Endodermal cell (in vitro differentiated cells): ENCODE measurements at regions not wholly inside any gene's neighbourhood (a gene's known extent, or its start where the extent isn't known, plus 50 kb on each side); places are given as distances from the start of the nearest gene placed in this dataset.

Source experiments
- DNase-seq: peaks from one replicate; pipeline ENCODE4 v3.0.0-alpha.2; 2017
- H3K27ac ChIP-seq: 2 replicates; pipeline ENCODE4 v1.5.1; 2013; ENCODE audit warnings: mild to moderate bottlenecking, low read depth, low read length, moderate library complexity
- H3K27me3 ChIP-seq: 2 replicates; pipeline ENCODE4 v1.6.1; 2013; ENCODE audit warnings: mild to moderate bottlenecking, low read length, moderate library complexity; ENCODE audit not compliant: insufficient read depth, control insufficient read depth, poor library complexity, severe bottlenecking
- H3K36me3 ChIP-seq: 2 replicates; pipeline ENCODE4 v1.7.0; 2013; ENCODE audit warnings: mild to moderate bottlenecking, low read length, moderate library complexity; ENCODE audit not compliant: control insufficient read depth, insufficient read depth
- H3K4me1 ChIP-seq: one replicate; pipeline ENCODE4 v1.7.0; 2013; ENCODE audit warnings: low read length; ENCODE audit not compliant: control insufficient read depth, insufficient read depth
- H3K4me3 ChIP-seq: 2 replicates; pipeline ENCODE4 v1.5.1; 2013; ENCODE audit warnings: mild to moderate bottlenecking, low read length, moderate library complexity
- H3K9ac ChIP-seq: 2 replicates; pipeline ENCODE4 v1.6.1; 2013; ENCODE audit warnings: mild to moderate bottlenecking, low read length, moderate library complexity; ENCODE audit not compliant: poor library complexity, severe bottlenecking; ENCODE audit errors: extremely low read depth
- H3K9me3 ChIP-seq: 2 replicates; pipeline ENCODE4 v1.6.1; 2013; ENCODE audit warnings: mild to moderate bottlenecking, low read length, moderate library complexity; ENCODE audit not compliant: control insufficient read depth
- H3K27ac Mint-ChIP-seq: 2 replicates; pipeline ENCODE4 v1.8.0; 2020; ENCODE audit warnings: mixed read lengths
- H3K27me3 Mint-ChIP-seq: 2 replicates; pipeline ENCODE4 v1.8.0; 2021; ENCODE audit warnings: mild to moderate bottlenecking, mixed read lengths; ENCODE audit not compliant: insufficient read depth
- H3K36me3 Mint-ChIP-seq: 2 replicates; pipeline ENCODE4 v1.8.0; 2020; ENCODE audit warnings: low read depth, mixed read lengths
- H3K4me1 Mint-ChIP-seq: 2 replicates; pipeline ENCODE4 v1.8.0; 2020; ENCODE audit warnings: mixed read lengths
- H3K4me3 Mint-ChIP-seq: 2 replicates; pipeline ENCODE4 v1.8.0; 2020; ENCODE audit warnings: mild to moderate bottlenecking, moderate library complexity, mixed read lengths
- H3K9me3 Mint-ChIP-seq: 2 replicates; pipeline ENCODE4 v1.8.0; 2020; ENCODE audit warnings: mild to moderate bottlenecking, mixed read lengths
- CTCF ChIP-seq: fragments of 200-600 bp; sonication (generic); conservative IDR thresholded peaks from 2 replicates; pipeline ENCODE4 v1.5.0; 2021; ENCODE audit warnings: antibody characterized with exemption, mild to moderate bottlenecking
- WGBS, 2 experiments: methylation state at CpG; one replicate each; pipeline versions ENCODE4 v1.1.5 to v1.1.7; 2013; ENCODE audit warnings: missing lambda C conversion rate in 2 of 2, mixed read lengths in 1 of 2; ENCODE audit not compliant: insufficient coverage in 1 of 2, insufficient read length in 1 of 2; 5-methylcytosine and 5-hydroxymethylcytosine counted together

GRCh38 chr7:81161451-81162075 lies 242.7 kb upstream of the SEMA3C start:
- no peaks in the 10 kb centered on the region for H3K27me3 Mint-ChIP-seq
- Histone ChIP-seq H3K4me1 (no peaks in the 10 kb centered on the region), H3K36me3 (no peaks in the 10 kb centered on the region), H3K27ac (no peak overlapping the region), H3K9ac (no peak overlapping the region), H3K9me3 (no peaks in the 10 kb centered on the region), H3K27me3 (no peaks in the 10 kb centered on the region), H3K4me3 (no peak overlapping the region)
- H3K36me3 Mint-ChIP-seq = no peaks in the 10 kb centered on the region
- no peak for TF ChIP-seq CTCF
- 85 to 93% methylated on average over 3 to 6 of the region's 6 CpGs for WGBS, 2 experiments
- DNase-seq = no peak
- no peaks in the 10 kb centered on the region for H3K9me3 Mint-ChIP-seq
- no peak overlapping the region for H3K27ac Mint-ChIP-seq
- H3K4me1 Mint-ChIP-seq = peaks cover 9% of the 10 kb centered on the region
- H3K4me3 Mint-ChIP-seq = no peak overlapping the region

DNA sequence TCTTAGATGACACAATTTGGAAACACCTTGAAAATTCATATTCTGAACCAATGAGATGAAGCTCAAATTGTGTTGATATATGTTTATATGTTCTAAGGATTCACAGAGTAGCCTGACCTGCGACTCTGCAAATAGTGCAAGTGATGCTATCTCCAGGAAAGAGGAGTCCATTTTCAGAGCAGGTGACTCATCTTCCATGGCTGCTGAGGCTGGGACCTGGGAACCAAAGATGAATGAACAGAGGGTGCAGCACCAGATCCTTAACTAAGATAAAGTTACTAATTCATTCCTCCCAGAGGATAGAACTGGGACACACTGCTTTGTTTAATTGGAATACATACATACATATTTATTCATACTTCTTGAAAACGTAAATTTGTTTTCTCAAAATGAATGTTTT lies 240.6 kb upstream of the SEMA3C start:
- Mint-ChIP-seq H3K4me3 (no peak overlapping the region), H3K9me3 (no peaks in the 10 kb centered on the region), H3K36me3 (no peaks in the 10 kb centered on the region), H3K4me1 (peaks cover 24% of the 10 kb centered on the region), H3K27ac (no peak overlapping the region), H3K27me3 (no peaks in the 10 kb centered on the region)
- Histone ChIP-seq H3K9me3 (no peaks in the 10 kb centered on the region), H3K4me1 (peaks cover 8% of the 10 kb centered on the region), H3K9ac (no peak overlapping the region), H3K4me3 (no peak overlapping the region), H3K36me3 (no peaks in the 10 kb centered on the region), H3K27ac (no peak overlapping the region), H3K27me3 (no peaks in the 10 kb centered on the region)
- 86% methylated on average over 1 of the region's 2 CpGs; no CpG with 5 or more reads in 1 of the 2 experiments for WGBS, 2 experiments
- no peak for DNase-seq
- TF ChIP-seq CTCF = no peak

- no peak for DNase-seq
- H3K27me3 Mint-ChIP-seq = no peaks in the 10 kb centered on the region
- H3K9me3 ChIP-seq = no peaks in the 10 kb centered on the region
- H3K36me3 ChIP-seq = no peaks in the 10 kb centered on the region
- no peak overlapping the region for H3K4me3 Mint-ChIP-seq
- no peaks in the 10 kb centered on the region for H3K27me3 ChIP-seq
- no peaks in the 10 kb centered on the region for H3K36me3 Mint-ChIP-seq
- peaks cover 28% of the 10 kb centered on the region for H3K4me1 Mint-ChIP-seq
- no peak for TF ChIP-seq CTCF
- peaks cover 8% of the 10 kb centered on the region for H3K4me1 ChIP-seq
- WGBS, 2 experiments = 61 to 71% methylated on average over 2 to 3 of the region's 3 CpGs
- H3K27ac Mint-ChIP-seq = no peak overlapping the region
- no peak overlapping the region for H3K4me3 ChIP-seq
- H3K9ac ChIP-seq = no peak overlapping the region
- peak overlapping the region; percentile 47 for H3K27ac ChIP-seq
- H3K9me3 Mint-ChIP-seq = no peaks in the 10 kb centered on the region
Observed at GRCh38 chr7:81158189-81158588, 239.3 kb upstream of the SEMA3C start.
